Activated CD4-positive, alpha-beta T cell treated with anti-CD3 and anti-CD28 coated beads for 36 hours (primary cell): ENCODE measurements at regions not wholly inside any gene's neighbourhood (a gene's known extent, or its start where the extent isn't known, plus 50 kb on each side); places are given as distances from the start of the nearest gene placed in this dataset.
A peak's percentile ranks its signal among the peaks of the same experiment; 100 is the strongest.

Experiments
- ATAC-seq: fragments of 200-7000 bp; cut with Tn5 transposase; one replicate; pipeline ENCODE4 v1.10.0; 2021; ENCODE audit warnings: mild to moderate bottlenecking, moderate library complexity
- CTCF ChIA-PET: fragments of 350-600 bp; sonication (Branson Sonifier 250); formaldehyde crosslinking; loops from one replicate; lab custom pipeline; 2021; ENCODE audit warnings: antibody characterized with exemption; lab: Charles Lee
- POLR2A ChIA-PET: fragments of 350-600 bp; sonication (Branson Sonifier 250); formaldehyde crosslinking; loops from one replicate; lab custom pipeline; 2021; ENCODE audit warnings: antibody characterized with exemption, inconsistent platforms; lab: Charles Lee
- DNase-seq: peaks from one replicate; pipeline ENCODE4 v3.0.0-alpha.2; 2020
- H3K27ac Mint-ChIP-seq: one replicate; pipeline ENCODE4 v1.8.0; 2021; ENCODE audit warnings: mixed read lengths
- H3K27me3 Mint-ChIP-seq: one replicate; pipeline ENCODE4 v1.8.0; 2021; ENCODE audit warnings: mixed read lengths
- H3K36me3 Mint-ChIP-seq: one replicate; pipeline ENCODE4 v1.8.0; 2021; ENCODE audit warnings: low read depth, mixed read lengths
- H3K4me1 Mint-ChIP-seq: one replicate; pipeline ENCODE4 v1.8.0; 2021; ENCODE audit warnings: mixed read lengths
- H3K4me3 Mint-ChIP-seq: one replicate; pipeline ENCODE4 v1.8.0; 2021; ENCODE audit warnings: mild to moderate bottlenecking, moderate library complexity, mixed read lengths
- H3K9me3 Mint-ChIP-seq: one replicate; pipeline ENCODE4 v1.8.0; 2021; ENCODE audit warnings: low read depth, mixed read lengths
- intact Hi-C, 2 experiments: fragments of 100-400 bp; cut with DNase I in 1 of 2; cut with micrococcal nuclease in 1 of 2; formaldehyde crosslinking; loops; one replicate each; pipeline versions ENCODE4 v1.14.2 to v1.15.1; 2022 to 2024; cut with DNase I, micrococcal nuclease

DNA sequence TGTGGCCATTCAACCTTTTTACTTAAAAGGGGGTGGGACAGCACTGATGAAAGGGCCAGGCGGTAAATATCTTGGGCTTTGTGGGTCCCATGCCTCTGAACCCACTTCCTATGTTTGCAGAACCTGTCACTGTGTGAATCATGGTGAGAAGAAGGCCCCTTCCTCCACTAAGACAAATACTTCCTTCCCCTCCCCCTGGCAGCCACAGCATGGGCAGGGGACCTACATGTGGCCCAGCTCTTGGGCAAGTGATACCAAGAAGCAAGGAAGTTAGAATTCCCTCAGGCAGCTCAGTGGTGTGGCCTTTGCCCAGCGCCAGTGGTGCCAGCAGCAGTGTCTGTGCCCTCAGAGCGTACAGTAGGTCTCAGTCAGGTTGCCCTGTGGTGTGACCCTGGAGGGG, 168.6 kb downstream of the TRIM33 start:
- Mint-ChIP-seq H3K27me3 (no peaks in the 10 kb centered on the region), H3K27ac (peak overlapping the region; percentile 6), H3K4me3 (no peak overlapping the region), H3K9me3 (peaks cover 2% of the 10 kb centered on the region), H3K36me3 (no peaks in the 10 kb centered on the region), H3K4me1 (peaks cover 52% of the 10 kb centered on the region)
- no peak for ATAC-seq
- peak; percentile 47 for DNase-seq
- intact Hi-C loops, result loop anchor here in 1 of 2 experiments (10.0 kb wide), 1 partner anchor 752 kb away; no protein-coding TSS in a partner anchor
- ChIA-PET POLR2A (no interaction called here), CTCF (interaction anchor here (0.5 to 1.1 kb wide), 3 partner anchors 9 to 375 kb away, joined by 3 read pairs; no protein-coding TSS in a partner anchor)

DNA sequence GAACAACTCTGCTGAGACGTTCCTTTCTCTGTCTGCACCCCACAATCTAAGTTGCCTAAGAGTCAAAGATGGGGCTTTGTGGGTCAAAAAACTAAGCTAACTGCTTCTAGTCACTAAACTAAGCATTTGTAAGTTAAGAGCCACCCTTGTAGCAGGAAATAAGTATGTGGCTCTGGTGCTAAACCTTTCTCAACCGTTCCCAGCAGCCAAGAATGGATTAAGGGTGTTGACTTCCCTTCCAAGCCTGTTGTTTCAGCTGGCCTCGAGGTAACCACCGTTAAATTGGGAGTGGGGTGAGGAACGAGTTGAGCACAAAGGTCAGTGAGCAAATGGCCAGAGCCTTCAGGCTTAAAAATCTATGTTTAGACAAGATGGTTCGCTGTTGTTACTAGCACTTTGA, 169.1 kb downstream of the TRIM33 start:
- CTCF ChIA-PET, result interaction anchor here (0.5 to 0.9 kb wide), 2 partner anchors 38 to 363 kb away, joined by 3 to 4 read pairs; no protein-coding TSS in a partner anchor
- ATAC-seq (no peak), DNase-seq (no peak)
- Mint-ChIP-seq H3K4me1 (peaks cover 48% of the 10 kb centered on the region), H3K27me3 (no peaks in the 10 kb centered on the region), H3K36me3 (no peaks in the 10 kb centered on the region), H3K4me3 (no peak overlapping the region), H3K9me3 (peaks cover 2% of the 10 kb centered on the region), H3K27ac (peak overlapping the region; percentile 8)
- POLR2A ChIA-PET, result no interaction called here
- intact Hi-C loops, result loop anchor here in 1 of 2 experiments (10.0 kb wide), 1 partner anchor 753 kb away; no protein-coding TSS in a partner anchor

DNA sequence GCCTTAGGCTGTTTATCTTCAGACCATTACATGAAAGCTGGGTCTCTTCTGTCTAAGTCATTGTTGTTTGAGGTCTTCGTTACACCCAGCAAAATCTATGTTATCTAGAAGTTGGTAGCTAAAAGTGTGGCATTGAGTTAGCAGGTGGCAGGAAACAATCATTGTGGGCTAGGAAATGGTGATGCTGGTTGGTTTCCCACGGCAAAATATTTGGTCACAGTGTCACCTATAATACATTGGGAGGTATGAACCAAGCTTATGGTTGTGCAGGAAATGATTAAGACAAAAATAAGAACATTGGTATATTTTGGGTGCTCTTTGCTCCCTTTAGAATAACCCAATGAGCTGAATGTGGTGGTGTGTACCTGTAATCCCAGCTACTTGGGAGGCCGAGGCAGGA, 169.7 kb downstream of the TRIM33 start:
- ChIA-PET CTCF (interaction anchor here (0.9 kb wide), 1 partner anchor 363 kb away, joined by 4 read pairs; no protein-coding TSS in a partner anchor), POLR2A (no interaction called here)
- H3K27ac Mint-ChIP-seq, result peak overlapping the region; percentile 47
- peaks cover 46% of the 10 kb centered on the region for H3K4me1 Mint-ChIP-seq
- H3K27me3 Mint-ChIP-seq, result no peaks in the 10 kb centered on the region
- intact Hi-C loops, result loop anchor here in 1 of 2 experiments (10.0 kb wide), 1 partner anchor 754 kb away; no protein-coding TSS in a partner anchor
- DNase-seq, result peak; percentile 46
- H3K36me3 Mint-ChIP-seq, result no peaks in the 10 kb centered on the region
- ATAC-seq, result peak; percentile 54
- H3K4me3 Mint-ChIP-seq, result no peak overlapping the region
- H3K9me3 Mint-ChIP-seq, result peaks cover 2% of the 10 kb centered on the region

DNA sequence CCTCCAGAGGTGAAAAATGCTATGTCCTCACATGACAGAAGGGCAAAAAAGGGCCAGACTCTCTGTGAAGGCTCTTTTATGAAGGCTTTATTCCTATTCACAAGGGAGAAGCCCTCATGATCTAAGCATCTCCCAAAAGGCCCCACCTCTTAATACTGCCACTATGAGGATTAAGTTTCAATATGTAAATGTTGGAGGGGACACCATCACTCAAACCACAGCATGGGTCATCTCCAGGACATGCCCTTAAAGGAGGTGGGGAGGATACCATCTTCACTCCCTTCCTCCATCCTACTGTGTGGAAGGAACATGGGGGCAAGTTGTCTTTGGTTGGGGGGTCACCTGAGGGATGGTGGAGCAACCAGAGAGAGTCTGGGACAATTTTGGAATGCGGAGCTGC, 170.1 kb downstream of the TRIM33 start:
- Mint-ChIP-seq H3K9me3 (peaks cover 2% of the 10 kb centered on the region), H3K27me3 (no peaks in the 10 kb centered on the region), H3K27ac (peak overlapping the region; percentile 47), H3K4me3 (no peak overlapping the region), H3K4me1 (peaks cover 45% of the 10 kb centered on the region), H3K36me3 (no peaks in the 10 kb centered on the region)
- ChIA-PET CTCF (interaction anchor here (0.9 kb wide), 1 partner anchor 362 kb away, joined by 4 read pairs; no protein-coding TSS in a partner anchor), POLR2A (no interaction called here)
- DNase-seq (no peak), ATAC-seq (no peak)
- intact Hi-C loops, result loop anchor here in 1 of 2 experiments (10.0 kb wide), 1 partner anchor 754 kb away; no protein-coding TSS in a partner anchor

- Mint-ChIP-seq H3K9me3 (peaks cover 2% of the 10 kb centered on the region), H3K36me3 (no peaks in the 10 kb centered on the region), H3K27ac (no peak overlapping the region), H3K27me3 (no peaks in the 10 kb centered on the region), H3K4me3 (no peak overlapping the region), H3K4me1 (peaks cover 51% of the 10 kb centered on the region)
- ATAC-seq (no peak), DNase-seq (no peak)
- intact Hi-C loops, result no loop called here
- CTCF ChIA-PET, result interaction anchor here (0.6 to 1.3 kb wide), 4 partner anchors 8 to 397 kb away, joined by 3 to 4 read pairs (median 3); no protein-coding TSS in a partner anchor
- POLR2A ChIA-PET, result interaction anchor here (0.6 to 0.8 kb wide), 2 partner anchors 11 to 168 kb away, joined by 3 read pairs; no protein-coding TSS in a partner anchor
Measured at GRCh38 chr1:114339379-114339778, 171.6 kb downstream of the TRIM33 start.

GRCh38 chr1:114338191-114338890, 172.7 kb downstream of the TRIM33 start:
- ChIA-PET CTCF (interaction anchor here (0.5 to 1.7 kb wide), 6 partner anchors 9 to 504 kb away, joined by 3 to 7 read pairs (median 4); no protein-coding TSS in a partner anchor), POLR2A (no interaction called here)
- Mint-ChIP-seq H3K27me3 (no peaks in the 10 kb centered on the region), H3K9me3 (peaks cover 2% of the 10 kb centered on the region), H3K27ac (no peak overlapping the region), H3K36me3 (no peaks in the 10 kb centered on the region), H3K4me3 (no peak overlapping the region), H3K4me1 (peaks cover 54% of the 10 kb centered on the region)
- DNase-seq (no peak), ATAC-seq (no peak)
- intact Hi-C loops, result no loop called here

GRCh38 chr1:114337417-114337816, 173.6 kb downstream of the TRIM33 start:
- Mint-ChIP-seq H3K27me3 (no peaks in the 10 kb centered on the region), H3K36me3 (no peaks in the 10 kb centered on the region), H3K27ac (no peak overlapping the region), H3K4me1 (peaks cover 53% of the 10 kb centered on the region), H3K4me3 (no peak overlapping the region), H3K9me3 (peaks cover 2% of the 10 kb centered on the region)
- ATAC-seq (no peak), DNase-seq (no peak)
- intact Hi-C loops, result no loop called here
- ChIA-PET CTCF (interaction anchor here (0.5 to 1.7 kb wide), 3 partner anchors 10 to 503 kb away, joined by 6 to 7 read pairs (median 6); no protein-coding TSS in a partner anchor), POLR2A (no interaction called here)

- Mint-ChIP-seq H3K4me3 (no peak overlapping the region), H3K36me3 (no peaks in the 10 kb centered on the region), H3K4me1 (peaks cover 52% of the 10 kb centered on the region), H3K27ac (no peak overlapping the region), H3K9me3 (peaks cover 2% of the 10 kb centered on the region), H3K27me3 (no peaks in the 10 kb centered on the region)
- DNase-seq (no peak), ATAC-seq (no peak)
- POLR2A ChIA-PET, result no interaction called here
- CTCF ChIA-PET, result no interaction called here
- intact Hi-C loops, result no loop called here
Measured at GRCh38 chr1:114336360-114336759, 174.6 kb downstream of the TRIM33 start.

DNA sequence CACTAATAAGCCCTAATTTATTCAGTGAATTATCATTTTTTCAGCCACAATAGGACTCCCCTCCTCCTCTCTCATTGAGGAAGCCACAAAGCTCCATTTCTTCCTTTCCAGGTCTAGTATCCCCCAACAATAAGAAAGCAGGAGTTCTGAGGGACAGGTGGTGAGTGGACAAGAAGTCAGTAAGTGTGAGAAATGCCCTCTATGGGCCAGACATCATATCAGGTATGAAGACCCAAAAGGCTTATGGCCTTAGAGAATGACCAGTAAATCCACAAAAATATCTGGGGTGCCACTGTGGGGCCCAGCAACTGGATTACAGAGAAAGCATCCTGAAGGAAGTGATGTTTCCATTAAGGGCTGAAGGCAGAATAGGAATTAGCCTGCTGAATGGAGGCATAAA, 175.7 kb downstream of the TRIM33 start:
- DNase-seq (no peak), ATAC-seq (no peak)
- H3K4me3 Mint-ChIP-seq, result no peak overlapping the region
- H3K4me1 Mint-ChIP-seq, result peaks cover 49% of the 10 kb centered on the region
- CTCF ChIA-PET, result interaction anchor here (1.5 kb wide), 1 partner anchor 12 kb away, joined by 5 read pairs; no protein-coding TSS in a partner anchor
- no peak overlapping the region for H3K27ac Mint-ChIP-seq
- POLR2A ChIA-PET, result no interaction called here
- intact Hi-C loops, result no loop called here
- no peaks in the 10 kb centered on the region for H3K36me3 Mint-ChIP-seq
- no peaks in the 10 kb centered on the region for H3K9me3 Mint-ChIP-seq
- no peaks in the 10 kb centered on the region for H3K27me3 Mint-ChIP-seq

- intact Hi-C loops, result no loop called here
- Mint-ChIP-seq H3K36me3 (no peaks in the 10 kb centered on the region), H3K27ac (peak overlapping the region; percentile 30), H3K4me3 (no peak overlapping the region), H3K9me3 (no peaks in the 10 kb centered on the region), H3K4me1 (peaks cover 46% of the 10 kb centered on the region), H3K27me3 (no peaks in the 10 kb centered on the region)
- no peak for DNase-seq
- POLR2A ChIA-PET, result no interaction called here
- ATAC-seq, result no peak
- CTCF ChIA-PET, result interaction anchor here (1.5 kb wide), 1 partner anchor 13 kb away, joined by 5 read pairs; no protein-coding TSS in a partner anchor
Measured at GRCh38 chr1:114334297-114334696, 176.7 kb downstream of the TRIM33 start.

DNA sequence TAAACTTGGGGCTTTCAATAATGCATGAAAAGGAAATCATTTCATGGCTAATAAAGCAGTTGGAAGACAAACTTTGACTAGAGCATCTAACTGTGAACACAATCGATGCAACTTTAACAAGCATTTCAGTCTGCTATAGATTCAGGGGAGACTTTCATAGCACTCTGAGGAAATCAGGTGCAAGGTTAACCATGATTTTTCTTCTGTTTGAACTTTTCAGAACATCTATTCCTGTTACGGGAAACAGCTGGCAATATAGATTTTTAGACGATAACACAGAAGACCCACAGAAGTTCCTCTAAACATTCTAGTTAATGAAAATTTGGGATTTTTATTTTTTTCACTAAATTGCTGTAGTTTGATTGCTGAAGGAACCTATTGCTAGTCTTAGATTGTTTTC, 177.3 kb downstream of the TRIM33 start:
- no peaks in the 10 kb centered on the region for H3K36me3 Mint-ChIP-seq
- H3K4me1 Mint-ChIP-seq, result peaks cover 47% of the 10 kb centered on the region
- no peak overlapping the region for H3K27ac Mint-ChIP-seq
- ChIA-PET POLR2A (no interaction called here), CTCF (interaction anchor here (0.7 to 1.5 kb wide), 5 partner anchors 9 to 69 kb away, joined by 3 to 5 read pairs (median 3); no protein-coding TSS in a partner anchor)
- H3K9me3 Mint-ChIP-seq, result no peaks in the 10 kb centered on the region
- H3K4me3 Mint-ChIP-seq, result no peak overlapping the region
- no peak for ATAC-seq
- intact Hi-C loops, result no loop called here
- no peaks in the 10 kb centered on the region for H3K27me3 Mint-ChIP-seq
- DNase-seq, result no peak
